ENCODE measurements at regions not wholly inside any gene's neighbourhood (a gene's known extent, or its start where the extent isn't known, plus 50 kb on each side); places are given as distances from the start of the nearest gene placed in this dataset.

GRCh38 chr10:29068966-29069365 lies 219.9 kb upstream of the LYZL1 start:
- H3K27me3 ChIP-seq (replicated peaks; ENCODE audit: insufficient read depth): no peaks in the 10 kb centered on the region
- no peak overlapping the region for H3K27ac ChIP-seq
- H3K4me3 ChIP-seq: no peak overlapping the region
- no peaks in the 10 kb centered on the region for H3K9me3 ChIP-seq
- DNase-seq (ENCODE audit: low spot score): no peak
- no peak for TF ChIP-seq CTCF (IDR thresholded peaks at IDR 0.05)
- no peaks in the 10 kb centered on the region for H3K4me1 ChIP-seq (ENCODE audit: control insufficient read depth in 1 of 2, low read depth in 2 of 2)
- no peaks in the 10 kb centered on the region for H3K36me3 ChIP-seq
- ATAC-seq (ENCODE audit: insufficient number of reproducible peaks, low FRiP score, low read depth): no peak

DNA sequence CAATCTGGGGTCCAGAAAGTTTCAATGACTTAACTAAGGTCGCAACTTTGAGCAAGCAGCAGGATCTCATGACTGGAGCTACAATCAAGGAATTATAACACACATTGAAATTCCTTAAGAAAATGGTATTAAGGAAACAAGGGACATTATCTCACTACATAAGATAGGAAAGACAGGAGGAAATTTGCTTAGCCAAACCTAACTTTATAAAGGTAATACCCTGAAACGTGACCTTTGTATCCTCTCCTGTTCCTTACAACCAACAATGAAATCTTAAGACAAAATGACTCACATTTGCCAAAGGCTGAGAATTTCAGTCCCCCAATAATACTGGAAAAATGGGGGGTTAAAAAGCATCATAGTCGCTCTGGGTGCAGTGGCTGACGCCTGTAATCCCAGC lies 218.9 kb upstream of the LYZL1 start:
- Histone ChIP-seq H3K27ac (no peak overlapping the region), H3K9me3 (no peaks in the 10 kb centered on the region), H3K36me3 (no peaks in the 10 kb centered on the region), H3K27me3 (replicated peaks; ENCODE audit: insufficient read depth) (no peaks in the 10 kb centered on the region), H3K4me1 (ENCODE audit: control insufficient read depth in 1 of 2, low read depth in 2 of 2) (no peaks in the 10 kb centered on the region), H3K4me3 (no peak overlapping the region)
- DNase-seq (ENCODE audit: low spot score) (no peak), ATAC-seq (ENCODE audit: insufficient number of reproducible peaks, low FRiP score, low read depth) (no peak)
- TF ChIP-seq CTCF (IDR thresholded peaks at IDR 0.05): no peak

DNA sequence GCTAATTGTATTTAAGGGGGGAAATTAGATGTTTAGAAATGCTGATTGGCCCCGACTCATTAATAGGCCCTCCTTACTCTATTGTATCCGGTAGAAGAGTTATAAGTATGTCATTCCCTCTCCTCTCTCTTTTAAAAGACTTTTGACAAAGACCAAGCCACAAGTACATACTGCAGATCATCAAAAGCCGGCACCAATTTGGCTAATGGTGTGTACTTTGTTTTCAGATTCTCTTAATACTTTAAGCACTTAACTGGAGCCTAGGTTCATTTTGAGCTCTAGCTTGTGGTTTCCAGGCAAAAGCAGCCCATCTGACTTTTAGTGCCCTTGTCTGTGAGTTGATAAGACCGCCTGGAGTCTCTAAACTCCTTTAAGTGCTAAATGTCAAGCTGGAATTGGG lies 210.0 kb upstream of the LYZL1 start:
- no peak for ATAC-seq (ENCODE audit: insufficient number of reproducible peaks, low FRiP score, low read depth)
- DNase-seq (ENCODE audit: low spot score): no peak
- no peaks in the 10 kb centered on the region for H3K27me3 ChIP-seq (replicated peaks; ENCODE audit: insufficient read depth)
- H3K4me3 ChIP-seq: no peak overlapping the region
- H3K36me3 ChIP-seq: no peaks in the 10 kb centered on the region
- no peak overlapping the region for H3K27ac ChIP-seq
- H3K4me1 ChIP-seq (ENCODE audit: control insufficient read depth in 1 of 2, low read depth in 2 of 2): no peaks in the 10 kb centered on the region
- TF ChIP-seq CTCF (IDR thresholded peaks at IDR 0.05): no peak
- H3K9me3 ChIP-seq: no peaks in the 10 kb centered on the region

GRCh38 chr10:29081231-29081630 lies 207.6 kb upstream of the LYZL1 start:
- no peaks in the 10 kb centered on the region for H3K4me1 ChIP-seq (ENCODE audit: control insufficient read depth in 1 of 2, low read depth in 2 of 2)
- H3K9me3 ChIP-seq: no peaks in the 10 kb centered on the region
- no peak for DNase-seq (ENCODE audit: low spot score)
- no peak for TF ChIP-seq CTCF (IDR thresholded peaks at IDR 0.05)
- no peak for ATAC-seq (ENCODE audit: insufficient number of reproducible peaks, low FRiP score, low read depth)
- no peaks in the 10 kb centered on the region for H3K27me3 ChIP-seq (replicated peaks; ENCODE audit: insufficient read depth)
- H3K36me3 ChIP-seq: no peaks in the 10 kb centered on the region
- no peak overlapping the region for H3K4me3 ChIP-seq
- no peak overlapping the region for H3K27ac ChIP-seq

GRCh38 chr10:29081951-29082685 lies 206.8 kb upstream of the LYZL1 start:
- DNase-seq (ENCODE audit: low spot score): no peak
- Histone ChIP-seq H3K27ac (no peak overlapping the region), H3K4me3 (no peak overlapping the region), H3K4me1 (ENCODE audit: control insufficient read depth in 1 of 2, low read depth in 2 of 2) (no peaks in the 10 kb centered on the region), H3K27me3 (replicated peaks; ENCODE audit: insufficient read depth) (no peaks in the 10 kb centered on the region), H3K9me3 (no peaks in the 10 kb centered on the region), H3K36me3 (no peaks in the 10 kb centered on the region)
- no peak for TF ChIP-seq CTCF (IDR thresholded peaks at IDR 0.05)
- ATAC-seq (ENCODE audit: insufficient number of reproducible peaks, low FRiP score, low read depth): no peak

All from thoracic aorta (tissue), 2 donors.